ENCODE measurements at regions not wholly inside any gene's neighbourhood (a gene's known extent, or its start where the extent isn't known, plus 50 kb on each side); places are given as distances from the start of the nearest gene placed in this dataset.

- H3K27ac Mint-ChIP-seq: no peak overlapping the region
- DNase-seq: no peak
- no peak for TF ChIP-seq CTCF (IDR thresholded peaks at IDR 0.05)
- H3K9me3 Mint-ChIP-seq: peaks cover 32% of the 10 kb centered on the region
- no peaks in the 10 kb centered on the region for H3K4me1 Mint-ChIP-seq (ENCODE audit: low read depth)
- H3K4me3 Mint-ChIP-seq: no peak overlapping the region
- no peaks in the 10 kb centered on the region; the same call in 1 of the 2 replicates for H3K36me3 Mint-ChIP-seq (ENCODE audit: low read depth)
- peaks cover 1% of the 10 kb centered on the region; the same call in 1 of the 2 replicates for H3K27me3 Mint-ChIP-seq (ENCODE audit: insufficient read depth)
These were observed 573.0 kb downstream of the KCTD8 start for GRCh38 chr4:43875655-43876054.

GRCh38 chr4:43882470-43882869 lies 566.1 kb downstream of the KCTD8 start:
- no peak for TF ChIP-seq CTCF (IDR thresholded peaks at IDR 0.05)
- no peak for DNase-seq
- H3K27ac Mint-ChIP-seq: no peak overlapping the region
- no peaks in the 10 kb centered on the region; the same call in 1 of the 2 replicates for H3K36me3 Mint-ChIP-seq (ENCODE audit: low read depth)
- peaks cover 20% of the 10 kb centered on the region for H3K9me3 Mint-ChIP-seq
- no peaks in the 10 kb centered on the region for H3K4me1 Mint-ChIP-seq (ENCODE audit: low read depth)
- H3K27me3 Mint-ChIP-seq (ENCODE audit: insufficient read depth): no peaks in the 10 kb centered on the region
- H3K4me3 Mint-ChIP-seq: no peak overlapping the region

GRCh38 chr4:43886196-43886595 lies 562.4 kb downstream of the KCTD8 start:
- Mint-ChIP-seq H3K27ac (no peak overlapping the region), H3K27me3 (ENCODE audit: insufficient read depth) (no peaks in the 10 kb centered on the region; the same call in 1 of the 2 replicates), H3K9me3 (peaks cover 15% of the 10 kb centered on the region), H3K36me3 (ENCODE audit: low read depth) (no peaks in the 10 kb centered on the region), H3K4me1 (ENCODE audit: low read depth) (no peaks in the 10 kb centered on the region), H3K4me3 (no peak overlapping the region)
- TF ChIP-seq CTCF (IDR thresholded peaks at IDR 0.05): no peak
- no peak for DNase-seq

GRCh38 chr4:43898836-43899235 lies 549.8 kb downstream of the KCTD8 start:
- H3K4me1 Mint-ChIP-seq (ENCODE audit: low read depth): no peaks in the 10 kb centered on the region
- no peak overlapping the region for H3K27ac Mint-ChIP-seq
- DNase-seq: no peak
- TF ChIP-seq CTCF (IDR thresholded peaks at IDR 0.05): no peak
- no peaks in the 10 kb centered on the region; the same call in 1 of the 2 replicates for H3K36me3 Mint-ChIP-seq (ENCODE audit: low read depth)
- peaks cover 41% of the 10 kb centered on the region for H3K9me3 Mint-ChIP-seq
- H3K27me3 Mint-ChIP-seq (ENCODE audit: insufficient read depth): no peaks in the 10 kb centered on the region
- no peak overlapping the region for H3K4me3 Mint-ChIP-seq

GRCh38 chr4:43903456-43903855 lies 545.2 kb downstream of the KCTD8 start:
- H3K4me1 Mint-ChIP-seq (ENCODE audit: low read depth): no peaks in the 10 kb centered on the region

More at GRCh38 chr4:43903456-43903855, 545.2 kb downstream of the KCTD8 start:
- H3K36me3 Mint-ChIP-seq (ENCODE audit: low read depth): no peaks in the 10 kb centered on the region
- TF ChIP-seq CTCF (IDR thresholded peaks at IDR 0.05): no peak
- peaks cover 27% of the 10 kb centered on the region for H3K9me3 Mint-ChIP-seq
- no peak for DNase-seq
- H3K4me3 Mint-ChIP-seq: no peak overlapping the region
- H3K27ac Mint-ChIP-seq: no peak overlapping the region
- no peaks in the 10 kb centered on the region; the same call in none of the 2 replicates for H3K27me3 Mint-ChIP-seq (ENCODE audit: insufficient read depth)

Measured in HFFc6 (cell line).